H9 (cell line): ENCODE measurements at regions not wholly inside any gene's neighbourhood (a gene's known extent, or its start where the extent isn't known, plus 50 kb on each side); places are given as distances from the start of the nearest gene placed in this dataset.

ENCODE experiments used
- DNase-seq: peaks from one replicate; pipeline ENCODE4 v3.0.0-alpha.2; 2017
- H2AFZ ChIP-seq: one replicate; pipeline ENCODE4 v1.6.1; 2013; ENCODE audit warnings: mild to moderate bottlenecking, low read length, control low read depth, moderate library complexity
- H2AK5ac ChIP-seq: 2 replicates; pipeline ENCODE4 v1.6.1; 2013; ENCODE audit warnings: low read length, control low read depth, mixed read lengths; ENCODE audit not compliant: insufficient read length
- H2BK120ac ChIP-seq: one replicate; pipeline ENCODE4 v1.6.1; 2013; ENCODE audit warnings: low read depth, mild to moderate bottlenecking, low read length, control low read depth, inconsistent platforms; ENCODE audit not compliant: poor library complexity, severe bottlenecking
- H2BK12ac ChIP-seq: 2 replicates; pipeline ENCODE4 v1.6.1; 2013; ENCODE audit warnings: low read length, control low read depth, mixed read lengths, low read depth; ENCODE audit not compliant: insufficient read length
- H2BK15ac ChIP-seq: 2 replicates; pipeline ENCODE4 v1.6.1; 2013; ENCODE audit warnings: low read depth, low read length, control low read depth
- H2BK20ac ChIP-seq: one replicate; pipeline ENCODE4 v1.6.1; 2013; ENCODE audit warnings: low read depth, mild to moderate bottlenecking, low read length, control low read depth, inconsistent platforms; ENCODE audit not compliant: poor library complexity, severe bottlenecking
- H2BK5ac ChIP-seq: 2 replicates; pipeline ENCODE4 v1.6.1; 2013; ENCODE audit warnings: low read length, control low read depth, mixed read lengths; ENCODE audit not compliant: insufficient read length
- H3K14ac ChIP-seq: 2 replicates; pipeline ENCODE4 v1.6.1; 2013; ENCODE audit warnings: low read length, control low read depth; ENCODE audit not compliant: insufficient read depth
- H3K18ac ChIP-seq: 2 replicates; pipeline ENCODE4 v1.6.1; 2013; ENCODE audit warnings: low read depth, mild to moderate bottlenecking, mixed read lengths, low read length, control low read depth; ENCODE audit not compliant: insufficient read length
- H3K23ac ChIP-seq: 2 replicates; pipeline ENCODE4 v1.6.1; 2013; ENCODE audit warnings: low read length, control low read depth, mixed read lengths, low read depth; ENCODE audit not compliant: insufficient read length
- H3K23me2 ChIP-seq: 2 replicates; pipeline ENCODE4 v1.6.1; 2013; ENCODE audit warnings: low read depth, mild to moderate bottlenecking, mixed read lengths, low read length, control low read depth; ENCODE audit not compliant: insufficient read length, poor library complexity, severe bottlenecking
- H3K27ac ChIP-seq: 2 replicates; pipeline ENCODE4 v1.5.1; 2013; ENCODE audit warnings: low read length, control low read depth, mixed read lengths, low read depth; ENCODE audit not compliant: insufficient read length
- H3K27me3 ChIP-seq: 2 replicates; pipeline ENCODE4 v1.6.1; 2013; ENCODE audit warnings: low read length, control low read depth, inconsistent platforms; ENCODE audit not compliant: insufficient read depth
- H3K4ac ChIP-seq: 2 replicates; pipeline ENCODE4 v1.6.1; 2013; ENCODE audit warnings: low read depth, mild to moderate bottlenecking, control low read depth, inconsistent platforms, low read length, moderate library complexity
- H3K4me1 ChIP-seq: 2 replicates; pipeline ENCODE4 v1.6.1; 2013; ENCODE audit warnings: low read length, control low read depth, inconsistent platforms; ENCODE audit not compliant: insufficient read depth
- H3K4me2 ChIP-seq: 2 replicates; pipeline ENCODE4 v1.6.1; 2013; ENCODE audit warnings: low read length, control low read depth, mixed read lengths; ENCODE audit not compliant: insufficient read length, insufficient read depth
- H3K56ac ChIP-seq: 2 replicates; pipeline ENCODE4 v1.6.1; 2013; ENCODE audit warnings: low read depth, mild to moderate bottlenecking, mixed read lengths, low read length, control low read depth; ENCODE audit not compliant: insufficient read length
- H3K79me1 ChIP-seq: 2 replicates; pipeline ENCODE4 v1.6.1; 2013; ENCODE audit warnings: low read depth, mild to moderate bottlenecking, moderate library complexity, low read length, control low read depth, inconsistent platforms; ENCODE audit not compliant: insufficient read depth, poor library complexity, severe bottlenecking
- H3K79me2 ChIP-seq: 2 replicates; pipeline ENCODE4 v1.6.1; 2013; ENCODE audit warnings: low read length, control low read depth, inconsistent platforms; ENCODE audit not compliant: insufficient read depth
- H3K9ac ChIP-seq: 2 replicates; pipeline ENCODE4 v1.6.1; 2013; ENCODE audit warnings: low read length, control low read depth, mixed read lengths; ENCODE audit not compliant: insufficient read length; ENCODE audit errors: extremely low read depth
- H3K9me3 ChIP-seq: one replicate; pipeline ENCODE4 v1.6.1; 2013; ENCODE audit warnings: low read depth, low read length, inconsistent platforms; ENCODE audit not compliant: control insufficient read depth
- H3T11ph ChIP-seq: one replicate; pipeline ENCODE4 v1.6.1; 2013; ENCODE audit warnings: mild to moderate bottlenecking, low read length, control low read depth, inconsistent platforms
- H4K20me1 ChIP-seq: one replicate; pipeline ENCODE4 v1.6.1; 2013; ENCODE audit not compliant: control insufficient read depth, insufficient read length, insufficient read depth
- H4K5ac ChIP-seq: 2 replicates; pipeline ENCODE4 v1.6.1; 2013; ENCODE audit warnings: low read depth, mild to moderate bottlenecking, mixed read lengths, low read length, control low read depth; ENCODE audit not compliant: insufficient read length
- H4K8ac ChIP-seq: replicated peaks from 2 replicates; pipeline ENCODE4 v1.6.1; 2013; ENCODE audit warnings: low read length, control low read depth, mixed read lengths, low read depth; ENCODE audit not compliant: insufficient read length
- H4K91ac ChIP-seq: 2 replicates; pipeline ENCODE4 v1.6.1; 2013; ENCODE audit warnings: low read depth, mild to moderate bottlenecking, moderate library complexity, mixed read lengths, low read length, control low read depth; ENCODE audit not compliant: insufficient read length
- H3K27ac Mint-ChIP-seq, 3 experiments: 2 replicates in 2 of 3; 3 replicates in 1 of 3; pipeline ENCODE4 v1.8.0; 2020 to 2021; ENCODE audit warnings: mixed read lengths in 3 of 3, mild to moderate bottlenecking in 1 of 3, moderate library complexity in 1 of 3
- H3K27me3 Mint-ChIP-seq: 2 replicates; pipeline ENCODE4 v1.8.0; 2021; ENCODE audit warnings: low read depth, mild to moderate bottlenecking, moderate library complexity, mixed read lengths
- H3K36me3 Mint-ChIP-seq, 3 experiments: 2 replicates in 2 of 3; 3 replicates in 1 of 3; pipeline ENCODE4 v1.8.0; 2020 to 2021; ENCODE audit warnings: low read depth in 3 of 3, mixed read lengths in 3 of 3; ENCODE audit not compliant: insufficient read depth in 1 of 3
- H3K4me1 Mint-ChIP-seq, 2 experiments: 2 replicates each; pipeline ENCODE4 v1.8.0; 2020; ENCODE audit warnings: mixed read lengths in 2 of 2
- H3K4me3 Mint-ChIP-seq, 2 experiments: 2 replicates in 1 of 2; 3 replicates in 1 of 2; pipeline ENCODE4 v1.8.0; 2020 to 2021; ENCODE audit warnings: mild to moderate bottlenecking in 2 of 2, mixed read lengths in 2 of 2, moderate library complexity in 1 of 2
- H3K9me3 Mint-ChIP-seq, 2 experiments: 2 replicates in 1 of 2; 3 replicates in 1 of 2; pipeline ENCODE4 v1.8.0; 2020; ENCODE audit warnings: mild to moderate bottlenecking in 2 of 2, mixed read lengths in 2 of 2, moderate library complexity in 1 of 2
- CTCF ChIP-seq: fragments of 200-600 bp; sonication (generic); conservative IDR thresholded peaks from 3 replicates; pipeline ENCODE4 v1.8.0; 2021; ENCODE audit warnings: antibody characterized with exemption, mild to moderate bottlenecking
- WGBS: extraction: QIAGEN DNeasy Blood & Tissue Kit; methylation state at CpG from one replicate; pipeline ENCODE4 v1.1.7; 2013; ENCODE audit warnings: missing lambda C conversion rate, low lambda C conversion rate, mixed read lengths; ENCODE audit not compliant: insufficient read length; ENCODE audit errors: extremely low coverage; 5-methylcytosine and 5-hydroxymethylcytosine counted together

GRCh38 chr10:125584954-125585353 is 98.0 kb downstream of the TEX36 start:
- no peak overlapping the region for H3K4me3 Mint-ChIP-seq

More at GRCh38 chr10:125584954-125585353, 98.0 kb downstream of the TEX36 start:
- Histone ChIP-seq H4K5ac (no peak overlapping the region), H3K4ac (no peak overlapping the region), H2AFZ (no peak overlapping the region), H3K27ac (no peak overlapping the region), H4K91ac (no peak overlapping the region), H2BK5ac (no peak overlapping the region), H3K4me1 (no peaks in the 10 kb centered on the region), H2BK12ac (no peak overlapping the region), H3K23me2 (no peaks in the 10 kb centered on the region), H3T11ph (no peak overlapping the region), H4K20me1 (no peaks in the 10 kb centered on the region), H3K79me1 (no peaks in the 10 kb centered on the region), H3K56ac (no peak overlapping the region), H3K4me2 (no peak overlapping the region), H3K9ac (no peak overlapping the region), H3K27me3 (no peaks in the 10 kb centered on the region), H3K18ac (no peak overlapping the region), H2AK5ac (no peak overlapping the region), H2BK15ac (no peak overlapping the region), H2BK120ac (no peak overlapping the region), H3K23ac (no peak overlapping the region), H4K8ac (no peak overlapping the region), H3K9me3 (no peaks in the 10 kb centered on the region), H3K79me2 (no peaks in the 10 kb centered on the region), H2BK20ac (no peak overlapping the region), H3K14ac (no peak overlapping the region)
- Mint-ChIP-seq H3K4me1 (peaks cover 5 to 11% of the 10 kb centered on the region in 2 experiments; a peak in 3 of 4 replicates), H3K36me3 (no peaks in the 10 kb centered on the region; a peak in 1 of 7 replicates), H3K27ac (0 out of 7 replicates have a peak overlapping the region, but pooled peaks of 1 of the 3 experiments have one; percentile 44), H3K27me3 (no peaks in the 10 kb centered on the region; the same call in none of the 2 replicates), H3K9me3 (peaks cover 0 to 3% of the 10 kb centered on the region in 2 experiments; a peak in 2 of 5 replicates)
- TF ChIP-seq CTCF = no peak
- WGBS = no CpG with 5 or more reads among the region's 4 CpGs
- DNase-seq = no peak
